SK-N-SH treated with all-trans-retinoic acid at 6 μM for 48 hours (cell line): ENCODE measurements at regions not wholly inside any gene's neighbourhood (a gene's known extent, or its start where the extent isn't known, plus 50 kb on each side); places are given as distances from the start of the nearest gene placed in this dataset.

Source experiments
- ATAC-seq: fragments of 200-7000 bp; cut with Tn5 transposase; 3 replicates; pipeline ENCODE4 v1.9.1; 2020; ENCODE audit warnings: mild to moderate bottlenecking, moderate library complexity
- ARNTL ChIP-seq: fragments of 450-650 bp; formaldehyde crosslinking; IDR thresholded peaks from 2 replicates; pipeline ENCODE4 v1.5.0; 2020; ENCODE audit warnings: low read depth, mild to moderate bottlenecking, moderate library complexity, borderline replicate concordance
- BACH2 ChIP-seq: fragments of 250-450 bp; sonication (Bioruptor Pico); IDR thresholded peaks from 2 replicates; pipeline ENCODE4 v1.9.0; 2021; ENCODE audit warnings: mild to moderate bottlenecking, borderline replicate concordance
- CSDC2 ChIP-seq: fragments of 250-450 bp; sonication (Bioruptor Pico); IDR thresholded peaks from 2 replicates; pipeline ENCODE4 v1.5.0; 2020; ENCODE audit warnings: mild to moderate bottlenecking, moderate library complexity
- ESRRG ChIP-seq: fragments of 250-450 bp; sonication (Bioruptor Pico); IDR thresholded peaks from 2 replicates; pipeline ENCODE4 v1.6.1; 2021; ENCODE audit warnings: mild to moderate bottlenecking
- GLIS3 ChIP-seq: fragments of 250-450 bp; sonication (Bioruptor Pico); IDR thresholded peaks from 2 replicates; pipeline ENCODE4 v1.5.0; 2020; ENCODE audit warnings: mild to moderate bottlenecking, moderate library complexity
- PPARA ChIP-seq: fragments of 250-450 bp; sonication (Bioruptor Pico); IDR thresholded peaks from 2 replicates; pipeline ENCODE4 v1.5.0; 2020; ENCODE audit warnings: mild to moderate bottlenecking, borderline replicate concordance
- RARB ChIP-seq: fragments of 250-450 bp; sonication (Bioruptor Pico); IDR thresholded peaks from 2 replicates; pipeline ENCODE4 v1.8.0; 2021; ENCODE audit warnings: mild to moderate bottlenecking, moderate library complexity
- SNAI2 ChIP-seq: fragments of 250-450 bp; sonication (Bioruptor Pico); IDR thresholded peaks from 2 replicates; pipeline ENCODE4 v1.5.0; 2020; ENCODE audit warnings: mild to moderate bottlenecking, moderate library complexity
- TCF4 ChIP-seq: fragments of 250-450 bp; sonication (Bioruptor Pico); IDR thresholded peaks from 2 replicates; pipeline ENCODE4 v1.8.0; 2021; ENCODE audit warnings: mild to moderate bottlenecking, moderate library complexity, borderline replicate concordance
- TOX ChIP-seq: fragments of 250-450 bp; sonication (Bioruptor Pico); IDR thresholded peaks from 2 replicates; pipeline ENCODE4 v1.8.0; 2021; ENCODE audit warnings: mild to moderate bottlenecking, moderate library complexity, borderline replicate concordance
- ZC3H10 ChIP-seq: fragments of 250-450 bp; sonication (Bioruptor Pico); IDR thresholded peaks from 2 replicates; pipeline ENCODE4 v1.5.1; 2021; ENCODE audit warnings: mild to moderate bottlenecking, moderate library complexity
- ZFP3 ChIP-seq: fragments of 250-450 bp; sonication (Bioruptor Pico); IDR thresholded peaks from 2 replicates; pipeline ENCODE4 v1.5.0; 2020; ENCODE audit warnings: mild to moderate bottlenecking, moderate library complexity
- ZFP30 ChIP-seq: fragments of 450-650 bp; formaldehyde crosslinking; IDR thresholded peaks from 2 replicates; pipeline ENCODE4 v1.5.0; 2022; ENCODE audit warnings: mild to moderate bottlenecking, moderate library complexity
- ZNF70 ChIP-seq: fragments of 450-650 bp; formaldehyde crosslinking; IDR thresholded peaks from 2 replicates; pipeline ENCODE4 v1.5.0; 2020; ENCODE audit warnings: mild to moderate bottlenecking, moderate library complexity
- ZNF8 ChIP-seq: fragments of 450-650 bp; formaldehyde crosslinking; IDR thresholded peaks from 2 replicates; pipeline ENCODE4 v1.5.0; 2020; ENCODE audit warnings: mild to moderate bottlenecking, moderate library complexity
- TF ChIP-seq, protein P1 (sequence below): fragments of 250-450 bp; sonication (Bioruptor Pico); IDR thresholded peaks from 2 replicates; pipeline ENCODE4 v1.5.0; 2020; ENCODE audit warnings: mild to moderate bottlenecking, moderate library complexity
- TF ChIP-seq, protein P2 (sequence below): fragments of 250-450 bp; sonication (Bioruptor Pico); IDR thresholded peaks from 2 replicates; pipeline ENCODE4 v1.8.0; 2020; ENCODE audit warnings: mild to moderate bottlenecking, moderate library complexity, borderline replicate concordance
- TF ChIP-seq, protein P3 (sequence below): fragments of 250-450 bp; sonication (Bioruptor Pico); IDR thresholded peaks from 2 replicates; pipeline ENCODE4 v1.5.1; 2021; ENCODE audit warnings: mild to moderate bottlenecking, moderate library complexity
- TF ChIP-seq, protein P4 (sequence below): fragments of 250-450 bp; sonication (Bioruptor Pico); IDR thresholded peaks from 2 replicates; pipeline ENCODE4 v1.5.1; 2020; ENCODE audit warnings: low read depth, mild to moderate bottlenecking, moderate library complexity

DNA sequence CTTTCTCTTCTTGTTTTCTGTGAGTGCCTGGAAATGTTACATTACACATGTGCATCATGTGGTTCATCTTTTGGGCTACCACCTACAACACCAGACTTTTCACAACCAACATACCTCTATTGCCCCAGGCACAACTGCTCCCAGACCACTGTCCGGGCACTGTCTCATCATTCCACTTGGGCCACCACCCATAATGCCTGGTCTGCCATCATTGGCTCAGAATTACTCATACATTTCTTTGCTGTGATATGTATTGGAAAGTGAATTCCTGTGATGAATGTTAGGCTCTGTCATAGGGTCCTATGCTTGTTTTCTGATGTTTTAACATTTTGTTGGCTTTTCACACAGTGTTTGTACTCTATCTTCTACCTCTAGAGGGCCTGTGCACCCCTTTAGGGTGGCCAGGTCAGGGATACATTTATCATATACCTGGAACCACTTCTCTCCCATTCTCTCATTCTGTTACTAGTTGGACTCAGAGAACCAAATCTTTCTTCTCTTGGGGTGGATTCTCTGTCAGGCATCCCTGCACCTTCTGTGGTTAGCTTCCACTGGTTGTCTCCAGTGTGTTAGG lies 172.8 kb downstream of the NHLRC3 start (continued):
- TF ChIP-seq, protein P1, sequence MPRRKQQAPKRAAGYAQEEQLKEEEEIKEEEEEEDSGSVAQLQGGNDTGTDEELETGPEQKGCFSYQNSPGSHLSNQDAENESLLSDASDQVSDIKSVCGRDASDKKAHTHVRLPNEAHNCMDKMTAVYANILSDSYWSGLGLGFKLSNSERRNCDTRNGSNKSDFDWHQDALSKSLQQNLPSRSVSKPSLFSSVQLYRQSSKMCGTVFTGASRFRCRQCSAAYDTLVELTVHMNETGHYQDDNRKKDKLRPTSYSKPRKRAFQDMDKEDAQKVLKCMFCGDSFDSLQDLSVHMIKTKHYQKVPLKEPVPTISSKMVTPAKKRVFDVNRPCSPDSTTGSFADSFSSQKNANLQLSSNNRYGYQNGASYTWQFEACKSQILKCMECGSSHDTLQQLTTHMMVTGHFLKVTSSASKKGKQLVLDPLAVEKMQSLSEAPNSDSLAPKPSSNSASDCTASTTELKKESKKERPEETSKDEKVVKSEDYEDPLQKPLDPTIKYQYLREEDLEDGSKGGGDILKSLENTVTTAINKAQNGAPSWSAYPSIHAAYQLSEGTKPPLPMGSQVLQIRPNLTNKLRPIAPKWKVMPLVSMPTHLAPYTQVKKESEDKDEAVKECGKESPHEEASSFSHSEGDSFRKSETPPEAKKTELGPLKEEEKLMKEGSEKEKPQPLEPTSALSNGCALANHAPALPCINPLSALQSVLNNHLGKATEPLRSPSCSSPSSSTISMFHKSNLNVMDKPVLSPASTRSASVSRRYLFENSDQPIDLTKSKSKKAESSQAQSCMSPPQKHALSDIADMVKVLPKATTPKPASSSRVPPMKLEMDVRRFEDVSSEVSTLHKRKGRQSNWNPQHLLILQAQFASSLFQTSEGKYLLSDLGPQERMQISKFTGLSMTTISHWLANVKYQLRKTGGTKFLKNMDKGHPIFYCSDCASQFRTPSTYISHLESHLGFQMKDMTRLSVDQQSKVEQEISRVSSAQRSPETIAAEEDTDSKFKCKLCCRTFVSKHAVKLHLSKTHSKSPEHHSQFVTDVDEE = no peak
- no peak for TF ChIP-seq CSDC2

DNA sequence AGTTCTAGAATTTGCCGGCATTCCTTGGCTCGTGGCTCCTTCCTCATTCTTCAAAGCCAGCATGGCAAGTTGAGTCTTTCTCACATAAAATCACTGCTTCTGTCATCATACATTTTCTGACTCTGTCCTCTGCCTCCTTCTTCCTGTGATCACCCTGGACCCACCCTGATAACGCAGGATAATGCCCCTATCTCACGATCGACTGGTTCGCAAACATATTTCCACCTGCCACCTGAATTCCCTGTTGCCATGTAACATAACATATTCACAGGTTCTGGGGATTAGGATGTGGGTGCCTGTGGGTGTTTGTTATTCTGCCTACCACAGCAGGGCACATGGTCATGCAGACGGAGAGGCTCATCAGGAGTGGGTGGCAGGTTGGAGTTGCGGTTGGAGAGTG lies 177.7 kb downstream of the NHLRC3 start:
- no peak for ATAC-seq
- TF ChIP-seq BACH2 (no peak), ZFP30 (CRISPR knock-in tag) (no peak), ESRRG (CRISPR knock-in tag) (no peak), ZNF70 (no peak), ZNF8 (CRISPR knock-in tag) (no peak), GLIS3 (CRISPR knock-in tag) (no peak), SNAI2 (no peak), ZFP3 (CRISPR knock-in tag) (no peak)
- TF ChIP-seq, protein P2, sequence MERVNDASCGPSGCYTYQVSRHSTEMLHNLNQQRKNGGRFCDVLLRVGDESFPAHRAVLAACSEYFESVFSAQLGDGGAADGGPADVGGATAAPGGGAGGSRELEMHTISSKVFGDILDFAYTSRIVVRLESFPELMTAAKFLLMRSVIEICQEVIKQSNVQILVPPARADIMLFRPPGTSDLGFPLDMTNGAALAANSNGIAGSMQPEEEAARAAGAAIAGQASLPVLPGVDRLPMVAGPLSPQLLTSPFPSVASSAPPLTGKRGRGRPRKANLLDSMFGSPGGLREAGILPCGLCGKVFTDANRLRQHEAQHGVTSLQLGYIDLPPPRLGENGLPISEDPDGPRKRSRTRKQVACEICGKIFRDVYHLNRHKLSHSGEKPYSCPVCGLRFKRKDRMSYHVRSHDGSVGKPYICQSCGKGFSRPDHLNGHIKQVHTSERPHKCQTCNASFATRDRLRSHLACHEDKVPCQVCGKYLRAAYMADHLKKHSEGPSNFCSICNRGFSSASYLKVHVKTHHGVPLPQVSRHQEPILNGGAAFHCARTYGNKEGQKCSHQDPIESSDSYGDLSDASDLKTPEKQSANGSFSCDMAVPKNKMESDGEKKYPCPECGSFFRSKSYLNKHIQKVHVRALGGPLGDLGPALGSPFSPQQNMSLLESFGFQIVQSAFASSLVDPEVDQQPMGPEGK (CRISPR knock-in tag) = no peak
- TF ChIP-seq, protein P3, sequence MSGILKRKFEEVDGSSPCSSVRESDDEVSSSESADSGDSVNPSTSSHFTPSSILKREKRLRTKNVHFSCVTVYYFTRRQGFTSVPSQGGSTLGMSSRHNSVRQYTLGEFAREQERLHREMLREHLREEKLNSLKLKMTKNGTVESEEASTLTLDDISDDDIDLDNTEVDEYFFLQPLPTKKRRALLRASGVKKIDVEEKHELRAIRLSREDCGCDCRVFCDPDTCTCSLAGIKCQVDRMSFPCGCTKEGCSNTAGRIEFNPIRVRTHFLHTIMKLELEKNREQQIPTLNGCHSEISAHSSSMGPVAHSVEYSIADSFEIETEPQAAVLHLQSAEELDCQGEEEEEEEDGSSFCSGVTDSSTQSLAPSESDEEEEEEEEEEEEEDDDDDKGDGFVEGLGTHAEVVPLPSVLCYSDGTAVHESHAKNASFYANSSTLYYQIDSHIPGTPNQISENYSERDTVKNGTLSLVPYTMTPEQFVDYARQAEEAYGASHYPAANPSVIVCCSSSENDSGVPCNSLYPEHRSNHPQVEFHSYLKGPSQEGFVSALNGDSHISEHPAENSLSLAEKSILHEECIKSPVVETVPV (CRISPR knock-in tag) = no peak

DNA sequence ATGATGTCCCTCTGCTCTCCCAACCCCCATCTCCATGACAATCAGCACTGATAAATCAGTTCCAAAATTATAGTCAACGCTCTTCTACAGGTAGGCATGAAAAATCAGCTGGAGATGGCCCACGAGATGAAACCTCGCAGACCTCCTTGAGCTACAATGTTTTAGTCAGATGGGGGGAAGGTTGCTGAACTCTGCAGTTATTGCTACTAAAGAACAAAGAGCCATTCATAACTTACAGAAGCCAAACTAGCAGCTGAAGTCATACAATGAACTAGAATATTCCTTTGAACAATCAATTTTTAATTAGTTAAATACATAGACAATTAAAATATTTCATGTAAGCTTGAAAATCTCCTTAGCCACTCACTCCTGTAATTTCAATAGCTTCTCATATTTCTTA lies 179.2 kb downstream of the NHLRC3 start:
- ATAC-seq = no peak
- TF ChIP-seq, protein P3 (CRISPR knock-in tag) = no peak
- TF ChIP-seq GLIS3 (CRISPR knock-in tag) (no peak), SNAI2 (no peak), ZC3H10 (CRISPR knock-in tag) (no peak), TOX (CRISPR knock-in tag) (no peak), RARB (CRISPR knock-in tag) (no peak), PPARA (CRISPR knock-in tag) (no peak), ZFP30 (CRISPR knock-in tag) (no peak), CSDC2 (no peak), TCF4 (CRISPR knock-in tag) (no peak), ESRRG (CRISPR knock-in tag) (no peak), ARNTL (CRISPR knock-in tag) (no peak)
- TF ChIP-seq, protein P4, sequence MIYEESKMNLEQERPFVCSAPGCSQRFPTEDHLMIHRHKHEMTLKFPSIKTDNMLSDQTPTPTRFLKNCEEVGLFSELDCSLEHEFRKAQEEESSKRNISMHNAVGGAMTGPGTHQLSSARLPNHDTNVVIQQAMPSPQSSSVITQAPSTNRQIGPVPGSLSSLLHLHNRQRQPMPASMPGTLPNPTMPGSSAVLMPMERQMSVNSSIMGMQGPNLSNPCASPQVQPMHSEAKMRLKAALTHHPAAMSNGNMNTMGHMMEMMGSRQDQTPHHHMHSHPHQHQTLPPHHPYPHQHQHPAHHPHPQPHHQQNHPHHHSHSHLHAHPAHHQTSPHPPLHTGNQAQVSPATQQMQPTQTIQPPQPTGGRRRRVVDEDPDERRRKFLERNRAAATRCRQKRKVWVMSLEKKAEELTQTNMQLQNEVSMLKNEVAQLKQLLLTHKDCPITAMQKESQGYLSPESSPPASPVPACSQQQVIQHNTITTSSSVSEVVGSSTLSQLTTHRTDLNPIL = no peak
- TF ChIP-seq, protein P2 (CRISPR knock-in tag) = no peak
- TF ChIP-seq, protein P1 = no peak
